Gastroesophageal sphincter (tissue), 3 donors: ENCODE measurements at regions not wholly inside any gene's neighbourhood (a gene's known extent, or its start where the extent isn't known, plus 50 kb on each side); places are given as distances from the start of the nearest gene placed in this dataset.

Source experiments
- CTCF ChIP-seq, 4 experiments: fragments of 200-600 bp in 2 of 4; fragments of 450-650 bp in 2 of 4; sonication (generic) in 1 of 4; IDR thresholded peaks; one replicate each; pipeline ENCODE4 v1.5.1; 2017 to 2019; ENCODE audit warnings: antibody characterized with exemption in 4 of 4, mild to moderate bottlenecking in 2 of 4, moderate library complexity in 2 of 4
- POLR2AphosphoS5 ChIP-seq: sonication (generic); formaldehyde crosslinking; IDR thresholded peaks from one replicate; pipeline ENCODE4 v1.6.1; 2017; ENCODE audit warnings: antibody characterized with exemption

DNA sequence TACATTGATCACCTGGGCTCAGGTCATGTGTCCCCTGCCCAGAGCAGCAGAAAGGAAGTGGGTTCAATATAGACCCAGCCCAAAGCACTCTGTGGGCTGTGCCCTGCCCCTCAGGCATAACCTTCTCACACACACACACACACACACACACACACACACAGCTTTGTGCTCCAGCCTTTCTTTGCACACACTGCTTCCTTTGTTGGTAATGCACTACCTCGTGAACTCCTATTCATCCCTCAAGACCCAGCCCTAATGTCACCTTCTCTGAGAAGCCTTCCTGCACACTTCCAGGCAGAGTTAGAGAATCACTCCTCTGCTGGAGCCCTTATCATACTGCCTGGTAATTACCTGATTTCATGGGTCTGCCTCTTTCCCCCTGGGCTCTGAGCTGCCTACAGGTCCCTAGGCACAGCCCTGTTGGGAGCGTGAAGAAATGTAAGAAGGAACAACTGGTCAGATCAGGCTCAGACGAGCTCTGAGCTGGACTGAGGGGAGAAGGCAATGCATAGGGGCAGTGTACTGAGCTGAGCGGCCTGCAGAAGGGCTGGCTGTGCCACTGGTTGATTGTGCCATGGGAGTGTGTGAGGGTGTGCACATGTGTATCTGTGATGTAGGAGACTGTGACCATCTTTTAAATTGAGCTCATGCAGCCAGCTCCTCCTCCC, 210.3 kb downstream of the GLI2 start:
- TF ChIP-seq POLR2AphosphoS5 (no peak), CTCF (IDR thresholded peaks at IDR 0.05) (no peak)
